HPDE6-E6E7 (cell line): ENCODE measurements at regions not wholly inside any gene's neighbourhood (a gene's known extent, or its start where the extent isn't known, plus 50 kb on each side); places are given as distances from the start of the nearest gene placed in this dataset.

Experiments
- DNase-seq: peaks from one replicate; pipeline ENCODE4 v3.0.0; 2011; ENCODE audit warnings: missing footprints; ENCODE audit errors: extremely low spot score

DNA sequence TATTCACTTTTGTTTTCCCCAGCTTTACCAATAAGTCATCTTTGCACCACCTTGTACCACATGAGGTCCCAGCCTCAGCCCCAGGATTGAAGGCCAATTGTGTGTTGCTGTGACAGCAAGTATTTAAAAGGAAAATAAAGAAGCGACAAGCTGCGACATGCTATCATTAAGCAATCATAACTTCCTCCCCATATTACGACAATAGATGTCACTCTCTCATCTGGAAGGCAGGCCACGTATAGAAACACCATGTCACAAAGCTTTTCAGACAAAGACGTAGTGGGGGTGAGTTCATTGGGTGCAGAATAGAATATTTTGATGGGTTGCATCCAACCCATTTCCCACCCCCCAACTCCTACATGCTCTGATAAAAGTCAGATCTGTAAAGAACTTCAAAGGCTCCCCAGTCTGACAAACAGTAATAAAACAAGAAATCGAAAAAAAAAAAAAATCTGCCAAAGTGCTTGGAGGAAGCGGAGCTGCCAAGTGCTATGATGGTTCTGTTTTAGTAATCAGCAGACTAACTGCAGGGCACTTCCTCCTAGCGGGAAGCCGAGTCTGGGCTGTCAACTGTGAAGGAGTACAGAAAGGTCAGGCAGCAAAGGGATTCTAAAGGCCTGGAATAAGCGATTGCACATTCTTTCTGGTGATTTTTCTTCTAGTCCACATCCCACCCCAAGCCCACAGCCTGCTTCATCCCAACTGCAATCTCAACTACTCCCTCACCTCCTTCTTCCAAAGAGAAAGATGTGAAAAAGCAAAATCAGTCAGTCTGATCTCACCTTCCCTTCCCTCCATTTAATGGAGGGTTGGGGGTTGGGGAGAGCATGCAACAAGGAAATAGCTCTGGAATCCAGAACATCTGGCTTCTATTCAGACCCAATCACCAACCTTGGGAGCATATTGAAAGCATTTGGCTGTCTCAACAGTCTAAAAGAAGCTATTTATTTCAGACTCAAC lies 131.4 kb upstream of the UBASH3B start:
- no peak for DNase-seq

DNA sequence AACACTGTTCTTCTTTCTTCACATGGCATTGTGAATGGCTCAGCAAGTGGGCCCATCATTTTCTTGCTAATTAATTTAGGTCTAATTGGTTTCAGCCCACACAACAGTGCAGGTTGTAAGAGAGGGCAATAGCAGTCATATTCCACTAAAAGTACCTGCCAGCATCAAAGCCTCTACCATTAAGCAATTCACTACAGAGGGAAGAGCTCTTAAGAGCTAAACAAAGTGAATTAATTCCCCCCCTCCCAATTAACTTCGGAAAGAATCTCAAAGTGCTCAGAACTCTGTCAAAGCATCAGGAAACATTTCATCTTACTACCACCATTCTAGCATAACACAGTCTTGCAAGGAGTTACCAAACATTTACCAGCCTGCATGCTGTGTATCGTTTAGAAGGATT lies 133.9 kb upstream of the UBASH3B start:
- no peak for DNase-seq

DNA sequence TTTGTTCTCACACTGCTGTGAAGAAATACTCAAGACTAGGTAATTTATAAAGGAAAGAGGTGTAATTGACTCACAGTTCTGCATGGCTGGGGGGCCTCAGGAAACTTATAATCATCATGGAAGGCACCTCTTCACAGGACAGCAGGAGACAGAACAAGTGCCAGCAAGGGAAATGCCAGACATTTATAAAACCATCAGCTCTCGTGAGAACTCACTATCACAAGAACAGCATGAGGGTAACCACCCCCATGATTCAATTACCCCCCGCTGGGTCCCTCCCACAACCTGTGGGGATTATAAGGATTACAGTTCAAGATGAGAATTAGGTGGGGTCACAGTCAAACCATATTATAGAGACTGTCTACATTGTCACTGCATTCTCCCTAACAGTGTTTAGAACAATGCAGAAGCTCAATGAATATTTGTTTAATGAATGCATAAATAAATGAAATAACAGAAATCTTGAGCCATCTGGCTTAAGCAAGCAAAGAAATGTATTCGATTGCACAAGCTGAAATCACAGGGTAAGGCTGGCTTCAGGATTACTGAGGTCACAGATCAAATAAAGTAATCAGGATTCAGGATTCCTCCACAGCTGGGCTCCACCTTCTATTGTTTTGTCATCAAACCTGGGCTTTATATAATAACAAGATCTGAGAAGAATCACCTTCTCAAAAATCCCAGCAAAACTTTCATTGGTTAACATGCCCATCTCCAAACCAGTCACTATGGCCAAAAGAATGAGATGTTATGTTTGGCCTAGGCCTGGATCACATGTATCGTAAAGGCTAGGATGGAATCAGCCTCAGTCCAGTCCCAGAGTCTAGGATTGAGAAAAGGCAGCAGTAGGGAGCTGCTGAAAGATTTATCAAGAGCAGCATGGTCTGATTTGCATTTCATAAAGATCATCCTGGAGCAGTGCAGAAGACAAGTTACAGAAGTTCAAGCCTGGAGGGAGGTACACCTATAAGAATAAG lies 137.8 kb upstream of the UBASH3B start:
- no peak for DNase-seq

DNA sequence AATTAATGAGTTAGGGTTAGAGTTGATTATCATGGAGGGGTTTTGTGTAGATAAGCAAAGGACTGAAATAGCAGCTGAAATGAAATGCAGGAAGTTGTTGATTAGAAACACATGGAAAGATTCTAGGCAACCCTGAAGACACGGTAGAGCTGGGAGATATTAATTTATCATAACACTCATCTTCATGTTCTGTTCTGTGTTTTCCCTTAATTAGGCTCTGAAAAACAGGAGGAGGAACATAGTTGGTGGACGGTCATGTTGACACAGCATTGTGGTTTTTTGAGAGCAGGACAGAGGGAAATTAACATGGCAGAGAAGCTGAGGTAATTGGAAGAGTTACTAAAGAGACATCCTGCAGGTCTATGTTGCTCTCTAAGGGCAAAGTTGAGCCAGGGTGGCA lies 138.8 kb upstream of the UBASH3B start:
- DNase-seq, result no peak

DNA sequence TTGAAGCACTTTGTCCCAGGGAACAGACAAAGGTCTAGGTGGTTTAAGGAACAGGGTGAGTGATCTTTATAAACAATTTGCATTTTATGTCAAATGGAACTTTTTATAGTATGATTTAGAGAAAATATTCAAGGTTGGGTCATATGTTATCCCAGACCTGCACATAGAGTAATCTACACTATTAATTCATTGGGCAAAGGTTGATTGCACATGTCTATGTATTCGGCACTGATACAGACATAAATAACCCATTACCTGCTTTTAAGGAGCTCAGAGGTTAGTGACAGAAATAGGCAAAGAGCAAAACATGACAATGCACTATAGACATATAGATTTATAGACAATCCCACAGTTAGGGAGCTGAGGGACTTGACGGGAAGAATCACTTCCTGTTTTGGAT lies 141.5 kb upstream of the UBASH3B start:
- no peak for DNase-seq

DNA sequence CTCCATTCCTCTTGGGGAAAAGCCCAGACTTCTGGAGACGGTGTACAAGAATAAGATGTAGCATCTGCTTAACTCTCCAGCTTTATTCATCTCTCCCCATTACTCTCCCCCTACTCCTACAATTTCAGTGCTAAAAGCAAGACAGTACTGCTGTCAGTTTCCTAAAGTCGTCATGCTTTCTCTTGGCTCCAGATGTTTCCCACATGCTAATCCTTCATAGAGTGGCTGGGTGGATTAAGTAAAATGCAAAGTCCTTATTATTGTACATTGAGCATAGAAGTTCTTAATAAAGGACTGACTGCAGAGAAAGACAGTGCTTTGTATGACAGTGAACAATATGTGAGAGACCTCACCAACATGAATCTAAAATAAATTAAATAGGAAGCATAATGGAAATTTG lies 142.2 kb upstream of the UBASH3B start:
- DNase-seq, result no peak

DNA sequence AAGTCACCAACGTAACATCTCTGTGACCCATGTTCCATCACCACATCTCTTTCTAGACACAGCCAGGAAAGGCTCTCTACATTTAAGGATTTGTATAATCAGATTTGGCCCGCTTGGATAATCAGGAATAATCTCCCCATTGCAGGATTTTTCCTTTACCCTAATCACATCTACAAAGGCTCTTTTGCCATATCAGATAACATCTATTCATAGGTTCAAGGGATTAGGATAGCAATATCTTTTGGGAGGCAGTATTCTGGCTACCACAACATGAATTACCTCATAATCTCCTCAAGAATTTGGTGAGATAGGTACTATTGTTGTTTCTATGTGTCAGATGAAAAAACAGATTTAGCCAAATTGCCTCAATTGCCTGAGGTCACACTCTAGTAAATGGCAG lies 142.8 kb upstream of the UBASH3B start:
- DNase-seq, result no peak

DNA sequence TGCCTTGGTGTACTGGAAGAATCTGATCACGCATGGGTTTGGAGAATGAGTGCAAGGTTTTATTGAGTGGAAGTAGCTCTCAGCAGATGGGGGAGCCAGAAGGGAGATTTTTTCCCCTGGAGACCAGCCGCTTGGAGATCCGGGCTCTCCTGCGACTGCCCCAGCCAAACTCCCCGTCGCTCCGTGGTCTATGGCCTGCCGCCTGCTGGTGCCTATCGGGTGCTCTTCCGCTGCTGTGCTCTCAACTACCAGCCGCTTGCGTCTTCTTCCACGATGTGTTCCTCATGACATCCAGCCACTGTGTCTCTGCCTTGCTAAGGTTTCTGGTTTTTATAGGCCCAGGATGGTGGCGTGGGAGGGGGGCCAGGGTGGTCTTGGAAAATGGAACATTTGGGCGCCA lies 145.6 kb upstream of the UBASH3B start:
- no peak for DNase-seq

DNA sequence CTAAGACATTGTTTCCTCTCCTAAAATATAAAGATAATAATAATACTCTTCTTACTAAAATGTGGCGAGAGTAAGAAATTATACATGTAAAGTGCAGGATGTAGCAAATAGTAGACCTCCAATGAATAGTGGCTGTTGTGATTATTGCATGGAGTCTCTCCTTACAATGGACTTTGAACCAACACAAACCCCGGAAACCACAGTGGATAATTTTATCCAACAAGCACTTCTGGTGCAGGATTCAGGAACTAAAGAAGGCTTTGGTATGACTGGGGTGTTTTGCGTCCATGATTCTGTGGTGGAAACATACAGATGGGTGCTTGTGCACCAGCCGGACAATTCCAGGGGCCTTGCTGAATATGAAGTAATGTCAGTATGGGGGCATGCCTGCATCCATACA lies 146.4 kb upstream of the UBASH3B start:
- no peak for DNase-seq

DNA sequence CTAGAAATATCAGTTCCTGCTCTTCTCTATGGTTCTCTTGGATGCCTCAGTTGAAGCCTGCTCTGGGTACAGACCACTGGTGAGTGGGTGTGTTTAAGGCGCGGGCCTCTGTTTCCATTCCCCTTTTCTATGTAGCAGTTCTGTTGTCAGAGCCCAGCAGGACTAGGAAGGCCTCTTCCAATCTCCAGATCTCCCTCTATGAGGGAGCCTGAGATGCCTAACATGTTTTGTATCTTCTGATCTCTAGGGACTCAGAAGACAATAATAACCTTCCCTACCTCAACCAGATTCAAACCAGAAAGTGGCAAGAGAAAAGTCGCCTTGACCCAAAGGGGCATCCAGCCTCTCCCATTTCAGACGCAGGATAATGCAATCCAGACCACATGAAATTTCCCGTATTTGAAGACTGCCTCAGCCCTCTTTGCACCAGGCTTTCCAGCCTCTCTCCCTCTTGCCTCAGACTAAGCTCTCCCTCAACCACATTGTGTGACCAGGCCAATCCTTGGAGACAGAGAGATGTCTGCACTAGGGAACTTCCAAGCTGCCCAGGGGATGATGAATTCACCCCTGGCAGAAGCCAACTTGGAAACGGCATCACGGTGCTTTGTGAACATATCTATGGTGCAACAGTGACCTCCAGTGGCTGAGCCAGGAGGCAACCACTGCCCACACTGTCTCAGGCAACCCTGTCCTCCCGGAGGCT lies 150.1 kb upstream of the UBASH3B start:
- DNase-seq, result peak; percentile 75

DNA sequence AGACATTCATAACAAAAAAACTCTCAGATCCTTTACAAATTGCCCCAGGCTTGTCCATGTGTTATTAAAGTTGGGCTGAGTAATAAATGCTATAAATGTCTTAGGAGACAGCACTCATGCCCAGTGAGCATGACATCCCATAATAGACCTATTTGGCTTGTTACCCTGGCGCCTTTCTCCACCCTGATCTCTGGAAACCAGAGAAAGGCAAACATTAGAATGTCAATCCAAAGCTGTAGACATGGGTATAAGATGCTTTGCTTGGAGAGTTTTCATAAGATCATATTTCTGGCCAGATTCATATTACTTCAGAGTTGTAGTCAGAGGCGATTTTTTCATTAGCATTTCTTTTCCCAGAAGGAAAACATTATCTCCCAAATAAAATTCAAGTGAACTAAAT lies 161.3 kb upstream of the UBASH3B start:
- no peak for DNase-seq

DNA sequence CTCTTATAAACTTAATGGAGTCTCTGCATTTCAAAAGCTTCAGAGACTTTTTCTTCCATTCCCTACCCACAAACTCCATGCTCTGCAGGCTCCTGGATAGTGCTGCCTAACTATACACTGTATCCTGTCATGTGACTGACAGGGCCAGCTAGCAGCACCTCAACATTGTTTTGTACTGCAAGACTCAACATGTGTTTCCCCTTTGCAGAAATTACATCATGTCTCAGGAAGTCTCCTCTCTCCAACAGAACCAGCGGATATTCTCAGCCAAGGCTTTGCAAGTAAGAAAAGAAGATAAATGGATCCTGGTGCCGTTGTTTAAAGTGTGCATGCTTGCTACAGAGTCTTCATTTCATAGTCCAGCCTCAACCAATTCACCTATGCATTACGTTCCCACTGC lies 164.0 kb upstream of the UBASH3B start:
- DNase-seq, result peak; percentile 42

DNA sequence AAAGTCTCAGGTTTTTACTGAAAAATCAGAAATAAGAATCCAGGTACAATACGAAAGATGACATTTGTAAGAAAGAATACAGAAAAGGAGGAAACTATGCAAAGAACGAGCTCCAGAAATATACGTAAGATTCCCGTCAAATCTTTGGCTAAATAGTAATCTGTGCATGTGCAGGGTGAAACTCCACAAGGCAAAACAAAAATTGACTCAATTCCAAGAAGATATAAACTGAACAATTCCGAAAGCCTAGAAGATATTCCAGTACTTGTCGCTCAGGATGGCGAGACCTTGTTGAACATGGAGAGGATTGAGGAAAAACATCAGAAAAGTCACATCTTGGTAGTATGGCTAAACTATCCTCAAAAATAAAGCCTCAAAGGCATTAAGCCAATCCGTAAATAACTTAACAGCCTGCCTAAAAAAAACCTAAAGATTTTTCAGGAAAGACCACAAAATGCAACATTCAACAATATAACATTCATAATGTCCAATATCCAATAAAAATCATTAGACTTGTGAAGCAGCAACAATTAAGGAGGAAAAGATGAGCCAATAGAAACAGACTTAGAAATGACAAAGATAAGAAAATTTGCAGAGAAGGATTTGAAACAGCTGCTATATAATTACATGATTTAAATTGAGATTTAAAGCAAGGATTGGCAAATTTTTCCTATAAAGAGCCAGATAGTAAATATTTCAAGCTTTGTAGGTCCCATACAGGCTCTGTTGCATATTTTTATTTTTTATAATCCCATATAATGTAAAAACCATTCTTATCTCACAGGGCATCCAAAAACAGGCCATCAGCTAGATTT lies 166.4 kb upstream of the UBASH3B start:
- DNase-seq, result no peak

DNA sequence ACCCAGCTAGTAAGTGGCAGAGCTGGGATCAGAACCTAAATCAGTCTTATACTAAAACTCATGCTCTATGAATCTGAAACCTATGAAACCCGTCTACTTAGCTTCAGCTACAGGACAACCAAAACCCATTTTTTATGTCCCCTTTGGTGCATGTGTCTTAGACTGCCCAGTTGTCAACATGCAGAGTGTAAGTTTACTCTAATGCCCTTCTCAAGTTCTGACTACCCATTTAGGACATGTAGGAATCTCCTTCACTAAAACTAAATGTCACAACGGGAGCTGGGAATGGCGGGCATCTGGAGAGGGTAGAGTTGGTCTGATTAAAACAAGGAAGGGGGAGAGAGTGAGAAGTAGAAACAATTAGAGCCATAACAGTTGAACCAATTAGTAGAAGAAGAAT lies 167.9 kb upstream of the UBASH3B start:
- DNase-seq, result no peak

DNA sequence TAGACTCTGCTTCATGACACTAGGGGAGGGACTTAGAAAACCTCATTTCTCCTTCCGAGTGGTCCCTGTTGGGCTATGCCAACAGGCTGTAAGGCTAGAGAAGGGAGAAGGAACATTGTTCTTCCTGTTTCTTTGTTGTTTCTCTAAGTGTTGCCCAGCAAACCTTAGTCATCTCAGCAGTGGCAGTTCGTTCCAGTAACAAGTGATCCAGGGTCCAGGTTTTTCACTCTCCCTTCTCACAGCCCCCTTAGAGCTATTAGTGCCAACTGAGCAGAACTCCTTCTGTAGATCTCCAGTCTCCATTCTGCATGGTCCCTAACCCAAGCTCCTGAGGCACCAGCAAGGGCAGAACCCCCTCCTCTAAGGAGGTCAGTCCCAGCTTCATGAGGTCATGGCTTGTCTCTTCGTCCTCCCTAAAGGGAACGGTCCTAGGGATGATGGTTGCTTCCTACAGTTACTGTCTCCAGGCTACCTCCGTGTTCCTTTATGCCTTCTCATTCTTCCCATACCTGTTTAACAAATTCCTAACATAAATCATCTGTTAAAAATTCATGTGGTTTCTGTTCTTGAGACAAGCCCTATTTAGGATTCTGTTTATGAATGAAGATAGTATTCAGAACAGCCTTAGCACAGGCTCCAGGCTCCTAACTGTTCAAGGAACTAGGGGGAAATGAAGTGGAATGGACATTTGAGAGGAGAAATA lies 168.6 kb upstream of the UBASH3B start:
- no peak for DNase-seq

DNA sequence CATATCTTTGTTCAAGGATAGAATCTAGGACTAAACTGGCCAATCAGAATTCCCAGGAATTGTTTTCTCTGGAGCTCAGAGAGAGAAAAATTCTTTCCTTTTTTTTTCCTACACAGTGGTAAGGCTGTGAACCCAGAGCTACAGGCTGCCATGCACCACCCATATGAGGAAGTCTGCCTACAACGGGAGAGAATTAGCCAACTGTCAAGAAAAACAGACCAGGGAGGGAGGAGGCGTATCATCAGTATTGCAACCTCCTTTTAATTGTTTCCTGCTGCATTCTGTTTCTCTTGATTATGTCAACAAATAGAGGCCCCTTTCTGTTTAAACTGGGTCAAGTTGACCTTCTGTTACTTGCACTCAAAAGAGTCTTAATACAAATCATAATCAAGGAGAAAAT lies 176.5 kb upstream of the UBASH3B start:
- no peak for DNase-seq

DNA sequence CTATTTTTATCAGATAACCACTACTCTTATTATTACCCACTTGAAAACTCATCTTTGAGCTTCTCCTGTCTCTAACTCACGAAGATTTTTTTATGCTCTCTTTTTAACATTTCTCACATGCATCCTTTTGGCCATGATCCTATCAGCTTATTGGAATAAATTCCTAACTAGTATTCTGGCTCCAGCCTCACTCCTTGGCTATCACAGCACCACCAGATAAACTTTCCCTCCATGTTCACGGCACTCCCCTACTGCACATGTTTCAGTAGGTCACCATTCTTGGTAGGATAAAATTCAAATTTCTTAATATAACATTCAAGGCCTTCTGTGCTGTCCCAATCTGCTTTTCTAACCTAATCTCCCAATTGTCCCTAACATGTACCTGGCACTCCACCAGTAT lies 186.6 kb upstream of the UBASH3B start:
- no peak for DNase-seq

DNA sequence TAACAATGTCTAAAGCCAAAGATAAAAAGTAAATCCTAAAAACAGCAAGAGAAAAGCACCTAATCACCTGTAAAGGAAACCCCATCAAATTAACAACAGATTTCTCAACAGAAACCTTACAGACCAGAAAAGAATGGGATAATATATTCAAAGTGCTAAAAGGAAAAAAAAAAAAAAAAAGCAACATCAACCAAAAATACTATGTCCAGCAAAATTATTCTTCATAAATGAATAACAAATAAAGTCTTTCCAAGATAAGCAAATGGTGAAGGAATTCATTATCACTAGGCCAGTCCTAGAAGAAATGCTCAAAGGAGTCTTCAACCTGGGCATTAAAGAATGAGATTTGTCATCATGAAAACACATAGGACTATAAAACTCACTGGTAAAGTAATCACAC lies 192.0 kb upstream of the UBASH3B start:
- no peak for DNase-seq

DNA sequence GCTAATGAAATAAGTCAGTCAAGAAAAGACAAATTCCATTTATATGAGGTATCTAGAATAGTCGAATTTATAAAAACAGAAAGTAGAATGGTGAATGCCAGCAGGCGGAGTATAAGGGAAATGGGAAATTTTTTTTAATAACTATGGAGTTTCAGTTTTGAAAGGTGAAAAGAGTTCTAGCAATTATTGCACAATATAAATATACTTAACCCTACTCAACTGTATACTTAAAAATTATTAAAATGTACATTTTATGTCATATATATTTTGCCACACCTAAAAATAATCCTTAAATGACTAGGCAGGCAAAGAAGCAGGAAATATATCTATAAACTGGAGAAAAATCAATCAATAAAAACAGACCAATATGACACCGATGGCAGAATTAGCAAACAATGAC lies 196.5 kb upstream of the UBASH3B start:
- no peak for DNase-seq

DNA sequence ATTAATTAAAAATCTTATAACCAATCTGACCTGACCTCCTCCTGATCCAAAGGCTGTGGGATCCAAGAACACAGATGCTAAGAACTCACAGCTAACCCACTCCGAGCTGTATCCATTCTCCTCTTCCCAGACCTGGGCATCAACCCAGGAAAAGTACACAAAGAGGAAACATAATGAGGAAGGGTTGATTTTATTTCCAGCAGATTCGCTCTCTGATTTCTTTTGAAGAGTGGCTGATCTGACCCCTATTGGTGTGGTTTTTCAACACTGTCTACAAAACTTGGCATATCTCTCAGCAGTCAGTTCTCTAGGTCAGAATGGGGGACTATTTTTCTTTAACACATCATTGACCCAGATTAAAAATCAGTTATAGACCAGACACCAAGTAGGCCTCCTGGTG lies 201.9 kb upstream of the UBASH3B start:
- DNase-seq, result no peak

DNA sequence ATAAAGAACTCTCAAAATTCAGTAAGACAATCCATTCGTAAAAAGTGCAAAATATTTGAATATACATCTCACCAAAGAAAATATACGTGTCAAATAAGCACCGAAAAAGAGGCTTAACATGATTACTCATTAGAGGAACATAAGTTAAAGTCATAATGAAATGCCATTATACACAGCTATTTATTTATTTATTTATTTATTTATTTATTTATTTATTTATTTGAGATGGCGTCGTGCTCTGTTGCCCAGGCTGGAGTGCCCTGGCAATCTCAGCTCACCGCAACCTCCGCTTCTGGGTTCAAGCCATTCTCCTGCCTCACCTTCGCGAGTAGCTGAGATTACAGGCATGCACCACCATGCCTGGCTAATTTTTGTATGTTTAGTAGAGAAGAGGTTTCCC lies 203.6 kb upstream of the UBASH3B start:
- no peak for DNase-seq
